Posterior cingulate gyrus (tissue), 11 donors: ENCODE measurements at regions not wholly inside any gene's neighbourhood (a gene's known extent, or its start where the extent isn't known, plus 50 kb on each side); places are given as distances from the start of the nearest gene placed in this dataset.

Experiments used
- DNase-seq, 10 donors: peaks; one replicate each; pipeline versions ENCODE4 v3.0.0 to v3.0.0-alpha.2; 2020 to 2021; ENCODE audit warnings: mixed read lengths in 3 of 10
- intact Hi-C: fragments of 100-400 bp; cut with DNase I; formaldehyde crosslinking; loops from one replicate; pipeline ENCODE4 v1.15.1; 2023

DNA sequence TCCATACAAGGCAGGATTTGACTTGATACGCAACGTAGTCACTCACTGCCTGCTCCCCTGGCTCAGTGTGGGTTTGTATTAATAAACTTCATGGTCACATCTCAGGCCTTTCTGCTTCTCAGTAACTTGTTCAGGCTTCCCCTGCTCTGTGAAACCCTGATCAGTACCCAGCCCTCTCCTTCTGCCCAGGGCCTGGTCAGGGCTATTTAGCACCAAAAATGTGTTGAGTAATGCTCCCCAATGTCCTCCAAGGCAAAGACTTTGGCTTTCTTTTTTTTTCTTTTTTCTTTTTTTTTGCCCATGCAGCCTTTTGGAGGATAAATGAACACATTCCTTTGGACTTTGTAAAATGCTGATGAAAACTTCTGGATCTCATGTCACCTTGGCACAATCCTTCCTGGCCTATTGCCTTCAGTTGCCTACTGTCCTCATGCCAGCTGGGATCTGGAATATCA, 399.2 kb upstream of the KLF4 start:
- DNase-seq, result no peak
- intact Hi-C loops, result no loop called here

- no peak for DNase-seq
- intact Hi-C loops, result no loop called here
Measured at GRCh38 chr9:107886826-107887225, 397.3 kb upstream of the KLF4 start.

DNA sequence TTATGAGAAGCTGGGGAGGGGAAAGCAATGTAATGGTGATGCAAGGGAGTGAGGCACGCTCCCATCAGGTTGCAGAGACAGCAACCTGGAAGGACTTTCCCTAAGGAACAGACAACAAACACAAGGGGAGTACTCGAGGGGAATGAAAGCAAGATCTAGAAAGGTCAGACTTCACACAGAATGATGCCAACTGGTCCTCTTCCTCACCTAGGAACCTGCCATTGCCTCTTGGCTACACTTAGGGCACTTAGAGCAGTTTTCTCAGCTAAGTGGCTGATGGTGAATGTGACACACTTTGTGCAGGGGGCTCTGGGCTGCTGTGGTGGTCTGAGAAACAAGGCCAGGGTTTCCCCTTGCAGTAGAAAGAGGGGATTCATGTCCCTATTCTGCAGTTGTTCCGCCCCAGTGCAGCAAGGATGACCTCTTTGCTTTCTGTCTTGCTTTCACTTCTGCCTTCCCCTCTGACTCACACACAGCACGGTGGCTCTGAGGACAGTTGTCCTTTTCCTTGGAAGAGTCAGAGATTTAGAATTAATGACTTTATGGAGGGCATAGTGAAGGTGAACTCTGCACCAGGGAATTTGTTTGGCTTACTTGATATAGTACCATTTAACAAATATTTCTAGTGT, 394.0 kb upstream of the KLF4 start:
- intact Hi-C loops, result no loop called here
- no peak for DNase-seq

GRCh38 chr9:107881626-107882300, 392.2 kb upstream of the KLF4 start:
- peak in 1 of 10 donors; percentile 15 for DNase-seq
- intact Hi-C loops, result no loop called here

- no peak for DNase-seq
- intact Hi-C loops, result no loop called here
Measured at GRCh38 chr9:107878462-107878861, 388.9 kb upstream of the KLF4 start.

- DNase-seq, result no peak
- intact Hi-C loops, result no loop called here
Measured at GRCh38 chr9:107875571-107875980, 386.0 kb upstream of the KLF4 start.

GRCh38 chr9:107874591-107875369, 385.2 kb upstream of the KLF4 start:
- intact Hi-C loops, result no loop called here

GRCh38 chr9:107874137-107874536, 384.6 kb upstream of the KLF4 start:
- DNase-seq, result no peak
- intact Hi-C loops, result no loop called here

More at GRCh38 chr9:107874591-107875369, 385.2 kb upstream of the KLF4 start:
- no peak for DNase-seq

- intact Hi-C loops, result no loop called here
- no peak for DNase-seq
Measured at GRCh38 chr9:107872457-107873192, 383.1 kb upstream of the KLF4 start.

GRCh38 chr9:107870927-107871680, 381.5 kb upstream of the KLF4 start:
- no peak for DNase-seq

GRCh38 chr9:107870221-107870620, 380.7 kb upstream of the KLF4 start:
- intact Hi-C loops, result no loop called here
- DNase-seq, result no peak

More at GRCh38 chr9:107870927-107871680, 381.5 kb upstream of the KLF4 start:
- intact Hi-C loops, result no loop called here

- intact Hi-C loops, result no loop called here
- no peak for DNase-seq
Measured at GRCh38 chr9:107869111-107869510, 379.5 kb upstream of the KLF4 start.

GRCh38 chr9:107868186-107868585, 378.6 kb upstream of the KLF4 start:
- intact Hi-C loops, result no loop called here
- no peak for DNase-seq

DNA sequence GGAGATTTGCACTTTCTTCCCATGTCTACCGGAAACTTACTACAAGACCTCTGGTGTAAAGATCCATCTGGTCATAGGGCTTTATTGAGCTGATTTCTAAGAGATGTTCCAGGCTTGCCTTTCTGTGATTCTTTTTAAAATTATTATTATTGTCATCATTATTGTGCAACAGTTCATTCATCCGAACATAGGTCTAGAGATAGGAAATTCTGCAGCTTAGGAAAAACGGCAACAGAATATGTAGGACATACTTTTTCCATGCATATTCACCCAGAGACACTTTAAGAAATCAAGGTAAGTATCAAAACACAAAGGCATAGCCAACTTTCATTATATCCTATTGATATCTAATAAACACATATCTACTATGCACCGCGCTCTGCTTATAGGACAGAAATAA, 378.2 kb upstream of the KLF4 start:
- no peak for DNase-seq
- intact Hi-C loops, result no loop called here

DNA sequence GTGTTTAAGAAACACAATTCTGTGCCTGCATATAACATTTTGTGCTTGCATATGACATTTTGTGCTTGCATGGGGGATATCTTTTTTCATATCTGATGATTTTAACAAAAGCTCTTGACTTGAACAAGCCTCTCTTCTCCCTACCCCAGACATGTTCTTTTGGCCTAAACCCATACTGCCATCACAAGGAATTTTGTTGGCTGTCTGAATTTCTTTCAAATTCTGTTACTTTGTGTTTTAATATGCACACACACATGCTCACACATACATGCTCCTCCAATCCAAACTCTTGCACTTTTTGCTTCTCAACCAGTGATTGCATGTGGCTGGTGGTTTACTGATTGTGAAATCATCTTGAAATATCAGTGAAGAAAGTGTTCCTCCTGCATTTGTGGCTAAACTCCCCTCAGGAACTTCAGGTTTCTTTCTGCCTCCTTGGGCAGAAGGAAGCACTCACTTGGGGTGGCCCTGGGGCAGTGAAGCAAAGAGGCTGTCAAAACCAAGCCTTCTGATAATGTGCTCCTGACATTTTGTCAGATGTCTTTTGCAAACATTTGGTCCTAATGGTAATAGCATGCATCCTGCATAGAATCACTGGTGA, 377.2 kb upstream of the KLF4 start:
- intact Hi-C loops, result no loop called here
- no peak for DNase-seq

DNA sequence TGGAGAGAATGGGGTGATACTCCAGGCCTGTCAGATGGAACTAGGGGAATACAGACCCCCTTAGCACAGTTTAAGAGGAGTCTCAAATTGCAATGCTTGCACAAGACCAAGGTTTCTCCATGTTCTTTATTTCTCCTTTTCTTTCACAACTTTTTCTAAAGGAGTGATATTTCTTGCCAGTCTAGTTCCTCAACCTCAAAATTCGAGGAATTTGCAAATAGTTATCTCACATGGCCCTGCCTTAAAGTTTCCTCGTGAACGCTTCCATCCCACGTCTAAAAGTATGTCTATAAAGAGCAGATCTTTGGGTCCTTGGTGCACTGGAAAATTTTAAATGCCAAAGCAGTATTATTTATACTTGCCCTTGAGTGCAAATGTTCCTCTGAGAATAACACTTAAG, 373.8 kb upstream of the KLF4 start:
- intact Hi-C loops, result no loop called here
- DNase-seq, result no peak

- intact Hi-C loops, result no loop called here
- no peak for DNase-seq
Measured at GRCh38 chr9:107862881-107863280, 373.3 kb upstream of the KLF4 start.

DNA sequence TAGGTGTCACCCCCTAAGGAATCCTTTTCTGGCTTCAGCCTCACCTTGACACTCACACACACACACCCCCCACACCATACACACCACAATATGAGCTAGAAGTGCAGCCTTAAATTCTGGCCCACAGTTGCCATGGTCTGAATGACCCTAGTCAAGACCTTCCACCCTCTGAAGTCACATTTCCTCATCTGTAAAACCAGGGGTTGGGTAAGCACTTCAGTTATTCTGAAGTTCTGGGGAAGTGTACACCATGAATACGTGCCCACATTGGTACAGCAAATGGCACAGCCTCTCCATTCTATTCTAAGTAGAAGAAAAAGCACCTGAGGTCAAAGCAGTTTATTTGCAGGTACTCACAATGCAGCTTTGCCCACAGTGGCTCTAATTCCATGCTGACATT, 372.8 kb upstream of the KLF4 start:
- intact Hi-C loops, result no loop called here
- DNase-seq, result no peak

GRCh38 chr9:107861075-107861474, 371.5 kb upstream of the KLF4 start:
- intact Hi-C loops, result no loop called here
- DNase-seq, result no peak

- DNase-seq, result no peak
- intact Hi-C loops, result no loop called here
Measured at GRCh38 chr9:107858260-107858659, 368.7 kb upstream of the KLF4 start.
